ENCODE measurements at regions not wholly inside any gene's neighbourhood (a gene's known extent, or its start where the extent isn't known, plus 50 kb on each side); places are given as distances from the start of the nearest gene placed in this dataset.

DNA sequence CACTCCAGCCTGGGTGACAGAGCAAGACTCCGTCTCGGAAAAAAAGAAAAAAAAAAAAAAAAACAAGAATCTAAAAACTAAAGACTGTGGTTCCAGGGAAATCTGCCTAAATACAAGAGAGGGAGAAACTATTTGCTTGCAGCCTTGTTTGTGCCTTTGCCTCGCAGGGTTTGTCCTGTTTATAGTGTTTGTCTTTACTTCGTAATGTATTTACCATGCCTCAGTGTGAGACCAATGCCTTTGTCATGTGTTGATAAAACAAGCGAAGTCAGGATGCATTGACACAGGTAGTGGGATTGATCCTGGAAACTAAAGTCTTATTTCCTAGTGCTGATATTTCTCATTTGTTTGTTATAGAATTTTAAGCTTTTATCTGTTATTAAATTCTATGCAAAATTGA lies 199.0 kb downstream of the EXOC5 start:
- Histone ChIP-seq H3K27me3 (ENCODE audit: control insufficient read depth in 2 of 2, insufficient read depth in 2 of 2, low read length in 2 of 2) (peaks cover 4 to 19% of the 10 kb centered on the region in 2 experiments), H3K4me2 (ENCODE audit: insufficient read depth, low read length) (no peak overlapping the region), H3K4me3 (replicated peaks in 1 of 3; ENCODE audit: insufficient read depth in 1 of 3, low read depth in 1 of 3, low read length in 3 of 3) (no peak overlapping the region), H3K9me1 (replicated peaks; ENCODE audit: control insufficient read depth, extremely low read depth, insufficient read depth, low read length) (no peaks in the 10 kb centered on the region), H3K9ac (replicated peaks; ENCODE audit: extremely low read depth, insufficient read depth, low read length) (no peak overlapping the region), H3K9me3 (replicated peaks; ENCODE audit: control insufficient read depth, insufficient read depth, low read length) (no peaks in the 10 kb centered on the region), H3K36me3 (ENCODE audit: control insufficient read depth in 2 of 2, extremely low read depth in 1 of 2, insufficient read depth in 2 of 2, low read length in 2 of 2) (no peaks in the 10 kb centered on the region), H3K27ac (ENCODE audit: insufficient read depth, low read depth, low read length) (no peak overlapping the region), H4K20me1 (replicated peaks; ENCODE audit: control insufficient read depth, extremely low read depth, insufficient read depth, low read length) (no peaks in the 10 kb centered on the region), H2AFZ (ENCODE audit: low read depth, low read length) (no peak overlapping the region), H3K79me2 (ENCODE audit: control insufficient read depth, insufficient read depth, low read length) (no peaks in the 10 kb centered on the region), H3K4me1 (ENCODE audit: control insufficient read depth, extremely low read depth, insufficient read depth, low read length) (no peaks in the 10 kb centered on the region)
- DNase-seq (ENCODE audit: low read depth, low spot score) (no peak), FAIRE-seq (no peak)
- TF ChIP-seq MYC (IDR thresholded peaks at IDR 0.05; ENCODE audit: low read depth, low read length): no peak
- TF ChIP-seq, protein P1, sequence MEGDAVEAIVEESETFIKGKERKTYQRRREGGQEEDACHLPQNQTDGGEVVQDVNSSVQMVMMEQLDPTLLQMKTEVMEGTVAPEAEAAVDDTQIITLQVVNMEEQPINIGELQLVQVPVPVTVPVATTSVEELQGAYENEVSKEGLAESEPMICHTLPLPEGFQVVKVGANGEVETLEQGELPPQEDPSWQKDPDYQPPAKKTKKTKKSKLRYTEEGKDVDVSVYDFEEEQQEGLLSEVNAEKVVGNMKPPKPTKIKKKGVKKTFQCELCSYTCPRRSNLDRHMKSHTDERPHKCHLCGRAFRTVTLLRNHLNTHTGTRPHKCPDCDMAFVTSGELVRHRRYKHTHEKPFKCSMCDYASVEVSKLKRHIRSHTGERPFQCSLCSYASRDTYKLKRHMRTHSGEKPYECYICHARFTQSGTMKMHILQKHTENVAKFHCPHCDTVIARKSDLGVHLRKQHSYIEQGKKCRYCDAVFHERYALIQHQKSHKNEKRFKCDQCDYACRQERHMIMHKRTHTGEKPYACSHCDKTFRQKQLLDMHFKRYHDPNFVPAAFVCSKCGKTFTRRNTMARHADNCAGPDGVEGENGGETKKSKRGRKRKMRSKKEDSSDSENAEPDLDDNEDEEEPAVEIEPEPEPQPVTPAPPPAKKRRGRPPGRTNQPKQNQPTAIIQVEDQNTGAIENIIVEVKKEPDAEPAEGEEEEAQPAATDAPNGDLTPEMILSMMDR (IDR thresholded peaks at IDR 0.05; ENCODE audit: extremely low read depth in 1 of 2, insufficient read depth in 1 of 2, low read depth in 1 of 2, low read length in 2 of 2): no peak
- TF ChIP-seq JUN (IDR thresholded peaks at IDR 0.05; ENCODE audit: borderline replicate concordance, insufficient read depth, insufficient read length, low read depth): no peak
- no peak for TF ChIP-seq GATA2 (IDR thresholded peaks at IDR 0.05; ENCODE audit: insufficient read depth, insufficient read length, low read depth, low read length)
- TF ChIP-seq POLR2AphosphoS5 (IDR thresholded peaks at IDR 0.05; ENCODE audit: insufficient read depth, low read depth, low read length): no peak
- no peak for TF ChIP-seq FOS (IDR thresholded peaks at IDR 0.05; ENCODE audit: borderline replicate concordance, insufficient read depth, low read length)
- ChIA-PET CTCF (no interaction called here), POLR2A (no interaction called here)
- no TSS peak for BruUV-seq (replicated peaks)
- dilution Hi-C loops (cut with MboI; ENCODE audit: extremely low pct_ligation_motif_present, low sequenced_read_pairs): no loop called here
- intact Hi-C loops (cut with micrococcal nuclease): no loop called here

DNA sequence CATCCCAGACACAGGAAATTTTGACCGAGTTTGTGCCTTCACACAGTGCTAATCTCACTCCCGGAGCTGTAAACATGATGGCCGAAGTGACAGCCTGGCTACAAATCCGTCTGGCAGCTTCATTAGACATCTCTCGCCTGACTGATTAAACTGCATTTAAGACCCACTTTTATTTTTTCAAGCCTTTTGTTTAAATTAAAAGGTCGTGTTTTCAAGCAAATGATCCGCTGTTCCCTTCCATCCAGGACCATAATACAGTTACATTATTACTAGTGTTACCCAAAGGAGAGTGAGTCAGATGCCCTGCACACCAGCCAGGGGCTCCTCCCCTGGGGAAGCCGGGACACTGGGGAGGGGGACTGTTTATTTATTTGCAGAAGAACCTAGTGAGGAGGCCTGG lies 200.2 kb downstream of the EXOC5 start:
- Histone ChIP-seq H4K20me1 (replicated peaks; ENCODE audit: control insufficient read depth, extremely low read depth, insufficient read depth, low read length) (no peaks in the 10 kb centered on the region), H3K4me3 (replicated peaks in 1 of 3; ENCODE audit: insufficient read depth in 1 of 3, low read depth in 1 of 3, low read length in 3 of 3) (no peak overlapping the region), H3K9ac (replicated peaks; ENCODE audit: extremely low read depth, insufficient read depth, low read length) (no peak overlapping the region), H3K4me1 (ENCODE audit: control insufficient read depth, extremely low read depth, insufficient read depth, low read length) (no peaks in the 10 kb centered on the region), H3K4me2 (ENCODE audit: insufficient read depth, low read length) (no peak overlapping the region), H3K9me1 (replicated peaks; ENCODE audit: control insufficient read depth, extremely low read depth, insufficient read depth, low read length) (no peaks in the 10 kb centered on the region), H2AFZ (ENCODE audit: low read depth, low read length) (no peak overlapping the region), H3K79me2 (ENCODE audit: control insufficient read depth, insufficient read depth, low read length) (no peaks in the 10 kb centered on the region), H3K36me3 (ENCODE audit: control insufficient read depth in 2 of 2, extremely low read depth in 1 of 2, insufficient read depth in 2 of 2, low read length in 2 of 2) (no peaks in the 10 kb centered on the region), H3K27me3 (ENCODE audit: control insufficient read depth in 2 of 2, insufficient read depth in 2 of 2, low read length in 2 of 2) (peaks cover 4 to 19% of the 10 kb centered on the region in 2 experiments), H3K9me3 (replicated peaks; ENCODE audit: control insufficient read depth, insufficient read depth, low read length) (no peaks in the 10 kb centered on the region), H3K27ac (ENCODE audit: insufficient read depth, low read depth, low read length) (no peak overlapping the region)
- POLR2A ChIA-PET: no interaction called here
- FAIRE-seq (no peak), DNase-seq (ENCODE audit: low read depth, low spot score) (no peak)
- dilution Hi-C loops (cut with MboI; ENCODE audit: extremely low pct_ligation_motif_present, low sequenced_read_pairs): no loop called here
- no TSS peak for BruUV-seq (replicated peaks)
- TF ChIP-seq GATA2 (IDR thresholded peaks at IDR 0.05; ENCODE audit: insufficient read depth, insufficient read length, low read depth, low read length) (no peak), POLR2AphosphoS5 (IDR thresholded peaks at IDR 0.05; ENCODE audit: insufficient read depth, low read depth, low read length) (no peak), EZH2 (IDR thresholded peaks at IDR 0.05; ENCODE audit: borderline replicate concordance, low read depth, low read length, severe bottlenecking) (no peak), MYC (IDR thresholded peaks at IDR 0.05; ENCODE audit: low read depth, low read length) (no peak), FOS (IDR thresholded peaks at IDR 0.05; ENCODE audit: borderline replicate concordance, insufficient read depth, low read length) (no peak), JUN (IDR thresholded peaks at IDR 0.05; ENCODE audit: borderline replicate concordance, insufficient read depth, insufficient read length, low read depth) (no peak), POLR2A (IDR thresholded peaks at IDR 0.05; ENCODE audit: low read depth, low read length) (no peak)
- TF ChIP-seq, protein P1 (IDR thresholded peaks at IDR 0.05; ENCODE audit: extremely low read depth in 1 of 2, insufficient read depth in 1 of 2, low read depth in 1 of 2, low read length in 2 of 2): no peak
- TF ChIP-seq, protein P2, sequence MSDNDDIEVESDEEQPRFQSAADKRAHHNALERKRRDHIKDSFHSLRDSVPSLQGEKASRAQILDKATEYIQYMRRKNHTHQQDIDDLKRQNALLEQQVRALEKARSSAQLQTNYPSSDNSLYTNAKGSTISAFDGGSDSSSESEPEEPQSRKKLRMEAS (IDR thresholded peaks at IDR 0.05; ENCODE audit: insufficient read depth, insufficient read length): no peak
- intact Hi-C loops (cut with micrococcal nuclease): no loop called here
- CTCF ChIA-PET: interaction anchor here (1.3 kb wide), 1 partner anchor 248 kb away, joined by 4 read pairs; no protein-coding TSS in a partner anchor
